ENCODE measurements at regions not wholly inside any gene's neighbourhood (a gene's known extent, or its start where the extent isn't known, plus 50 kb on each side); places are given as distances from the start of the nearest gene placed in this dataset.

DNA sequence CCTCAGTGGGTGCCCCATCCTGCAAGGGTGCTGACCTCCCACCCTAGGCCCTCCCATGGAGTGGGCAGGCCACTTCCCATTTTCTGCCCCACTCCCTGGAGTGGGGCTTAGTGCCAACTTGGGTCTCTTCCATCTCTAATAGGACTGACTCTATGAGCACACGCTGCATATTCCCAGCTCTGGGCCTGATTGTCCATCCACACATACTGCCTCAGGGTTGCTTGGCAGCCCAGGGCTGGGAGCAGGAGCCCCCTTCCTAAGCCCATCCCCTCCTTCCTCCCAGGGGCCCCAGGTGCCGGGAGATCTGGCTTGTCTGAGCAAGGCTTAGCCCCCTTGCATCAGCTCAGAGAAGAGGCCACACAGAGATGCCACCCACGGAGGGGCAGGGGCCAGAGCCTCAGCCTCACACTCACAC, 55.1 kb downstream of the PJA1 start:
- Histone ChIP-seq H3K4me1 (peaks cover 5% of the 10 kb centered on the region), H3K27me3 (ENCODE audit: insufficient read depth in 3 of 3, low read length in 2 of 3) (peaks cover 0 to 28% (median 0%) of the 10 kb centered on the region in 3 donors), H3K4me3 (no peak overlapping the region), H3K36me3 (ENCODE audit: insufficient read depth in 1 of 2, low read depth in 1 of 2) (no peaks in the 10 kb centered on the region), H3K27ac (peak overlapping the region; percentile 46), H3K9me3 (no peaks in the 10 kb centered on the region)
- intact Hi-C loops (cut with DNase I) = no loop called here
- TF ChIP-seq, protein P1, sequence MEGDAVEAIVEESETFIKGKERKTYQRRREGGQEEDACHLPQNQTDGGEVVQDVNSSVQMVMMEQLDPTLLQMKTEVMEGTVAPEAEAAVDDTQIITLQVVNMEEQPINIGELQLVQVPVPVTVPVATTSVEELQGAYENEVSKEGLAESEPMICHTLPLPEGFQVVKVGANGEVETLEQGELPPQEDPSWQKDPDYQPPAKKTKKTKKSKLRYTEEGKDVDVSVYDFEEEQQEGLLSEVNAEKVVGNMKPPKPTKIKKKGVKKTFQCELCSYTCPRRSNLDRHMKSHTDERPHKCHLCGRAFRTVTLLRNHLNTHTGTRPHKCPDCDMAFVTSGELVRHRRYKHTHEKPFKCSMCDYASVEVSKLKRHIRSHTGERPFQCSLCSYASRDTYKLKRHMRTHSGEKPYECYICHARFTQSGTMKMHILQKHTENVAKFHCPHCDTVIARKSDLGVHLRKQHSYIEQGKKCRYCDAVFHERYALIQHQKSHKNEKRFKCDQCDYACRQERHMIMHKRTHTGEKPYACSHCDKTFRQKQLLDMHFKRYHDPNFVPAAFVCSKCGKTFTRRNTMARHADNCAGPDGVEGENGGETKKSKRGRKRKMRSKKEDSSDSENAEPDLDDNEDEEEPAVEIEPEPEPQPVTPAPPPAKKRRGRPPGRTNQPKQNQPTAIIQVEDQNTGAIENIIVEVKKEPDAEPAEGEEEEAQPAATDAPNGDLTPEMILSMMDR (IDR thresholded peaks at IDR 0.05) = no peak
- WGBS, 3 donors = 41 to 75% (median 46%) methylated on average over 2 to 3 of the region's 3 CpGs
- DNase-seq (no peak), ATAC-seq (peak in 2 of 4 donors; percentile 32 to 37)

- intact Hi-C loops (cut with DNase I) = no loop called here
- ATAC-seq (peak; percentile 57 to 97 (median 92)), DNase-seq (no peak)
- no peaks in the 10 kb centered on the region for H3K9me3 ChIP-seq
- H3K36me3 ChIP-seq (ENCODE audit: insufficient read depth in 1 of 2, low read depth in 1 of 2) = no peaks in the 10 kb centered on the region
- 33 to 38% (median 36%) methylated on average over 3 to 5 of the region's 5 CpGs for WGBS, 3 donors
- peaks cover 0 to 32% (median 0%) of the 10 kb centered on the region in 3 donors for H3K27me3 ChIP-seq (ENCODE audit: insufficient read depth in 3 of 3, low read length in 2 of 3)
- H3K27ac ChIP-seq = peak overlapping the region; percentile 58
- peaks cover 5% of the 10 kb centered on the region for H3K4me1 ChIP-seq
- TF ChIP-seq, protein P1 (IDR thresholded peaks at IDR 0.05) = no peak
- H3K4me3 ChIP-seq = no peak overlapping the region
These were observed 55.5 kb downstream of the PJA1 start for GRCh38 chrX:69109706-69110105.

DNA sequence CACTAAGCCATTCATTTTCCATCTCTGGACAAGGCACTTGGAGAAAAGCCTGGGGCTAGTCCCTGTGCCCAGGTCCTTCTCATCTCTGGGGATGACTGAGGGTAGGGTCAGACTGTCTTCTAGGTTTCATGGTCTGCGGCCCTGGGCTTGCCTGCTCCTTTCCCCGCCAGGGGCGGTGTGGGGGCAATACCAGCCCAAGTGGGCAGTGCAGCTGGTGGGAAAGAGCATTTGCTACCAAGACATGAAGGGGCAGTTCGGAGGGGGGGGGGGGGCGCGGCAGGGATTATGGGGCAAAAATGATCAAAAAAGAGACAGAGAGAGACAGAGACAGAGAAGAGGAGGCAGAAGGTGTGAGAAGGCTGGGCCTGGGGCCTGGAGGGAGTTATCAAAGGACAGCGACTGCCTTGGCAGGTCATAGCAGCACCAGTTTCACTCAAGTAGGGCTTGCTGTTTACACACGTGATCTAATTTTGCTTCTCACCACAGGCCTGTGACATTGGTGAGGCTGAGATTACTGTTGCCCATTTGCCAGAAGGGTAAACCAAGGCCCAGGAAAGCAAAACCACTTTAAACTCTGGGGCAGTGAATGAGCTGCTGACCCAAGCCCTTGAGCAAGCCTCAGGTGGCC, 56.1 kb downstream of the PJA1 start:
- Histone ChIP-seq H3K9me3 (no peaks in the 10 kb centered on the region), H3K4me1 (peaks cover 5% of the 10 kb centered on the region), H3K27ac (peak overlapping the region; percentile 58), H3K27me3 (ENCODE audit: insufficient read depth in 3 of 3, low read length in 2 of 3) (peaks cover 0 to 33% (median 0%) of the 10 kb centered on the region in 3 donors), H3K36me3 (ENCODE audit: insufficient read depth in 1 of 2, low read depth in 1 of 2) (no peaks in the 10 kb centered on the region), H3K4me3 (no peak overlapping the region)
- no peak for DNase-seq
- intact Hi-C loops (cut with DNase I) = no loop called here
- ATAC-seq = no peak
- WGBS, 3 donors = 68 to 93% (median 88%) methylated on average over 6 to 8 of the region's 8 CpGs
- TF ChIP-seq, protein P1 (IDR thresholded peaks at IDR 0.05) = no peak

DNA sequence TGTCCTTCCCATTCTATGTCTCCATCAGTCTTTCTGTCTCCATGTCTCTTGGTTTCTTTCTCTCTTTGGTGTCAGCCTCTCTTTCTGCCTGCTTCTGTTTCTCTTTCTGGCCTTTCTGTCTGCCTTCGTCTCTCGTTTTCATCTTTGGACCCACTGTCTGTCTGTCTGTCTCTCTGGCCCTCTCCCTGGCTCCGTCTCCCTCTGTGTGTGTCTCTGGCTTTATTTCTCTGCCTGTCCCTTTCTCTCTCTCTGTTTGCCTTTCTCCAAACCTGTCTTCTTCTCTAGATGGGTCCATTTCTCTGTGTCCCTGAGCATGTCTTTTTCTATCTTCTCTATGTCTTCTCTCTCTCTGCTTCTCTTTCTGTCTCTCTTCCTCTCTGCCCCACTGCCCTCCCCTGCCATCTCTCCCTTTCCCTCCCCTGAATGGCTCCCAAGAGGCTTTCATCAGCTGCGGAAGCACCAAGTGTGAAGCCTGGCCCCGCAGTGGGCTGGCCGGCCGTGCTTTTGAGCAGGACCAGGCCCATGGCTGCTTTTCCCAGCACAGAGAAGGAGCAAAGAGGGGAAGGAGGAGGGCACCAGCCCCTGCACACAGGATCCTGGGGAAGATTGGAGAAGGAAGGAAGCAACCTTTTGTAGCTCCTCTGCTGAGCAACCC, 57.4 kb downstream of the PJA1 start:
- intact Hi-C loops (cut with DNase I) = no loop called here
- Histone ChIP-seq H3K4me1 (peaks cover 5% of the 10 kb centered on the region), H3K4me3 (no peak overlapping the region)

More for the DNA sequence above, 57.4 kb downstream of the PJA1 start:
- Histone ChIP-seq H3K27me3 (ENCODE audit: insufficient read depth in 3 of 3, low read length in 2 of 3) (peaks cover 0 to 32% (median 0%) of the 10 kb centered on the region in 3 donors), H3K36me3 (ENCODE audit: insufficient read depth in 1 of 2, low read depth in 1 of 2) (no peaks in the 10 kb centered on the region), H3K9me3 (no peaks in the 10 kb centered on the region), H3K27ac (no peak overlapping the region)
- no peak for DNase-seq
- 55 to 76% (median 63%) methylated on average over 4 to 7 of the region's 7 CpGs for WGBS, 3 donors
- TF ChIP-seq, protein P1 (IDR thresholded peaks at IDR 0.05) = no peak
- no peak for ATAC-seq

Measured in psoas muscle (tissue), 7 donors.